ENCODE measurements at regions not wholly inside any gene's neighbourhood (a gene's known extent, or its start where the extent isn't known, plus 50 kb on each side); places are given as distances from the start of the nearest gene placed in this dataset.
"Not testable (repeated sequence)": the region's sequence is repeated elsewhere in the genome, so short reads cannot be mapped to it uniquely, and the experiment has no call there.

GRCh38 chr13:63712159-63712558 lies 2296.5 kb upstream of the PCDH20 start:
- TF ChIP-seq, protein P1, sequence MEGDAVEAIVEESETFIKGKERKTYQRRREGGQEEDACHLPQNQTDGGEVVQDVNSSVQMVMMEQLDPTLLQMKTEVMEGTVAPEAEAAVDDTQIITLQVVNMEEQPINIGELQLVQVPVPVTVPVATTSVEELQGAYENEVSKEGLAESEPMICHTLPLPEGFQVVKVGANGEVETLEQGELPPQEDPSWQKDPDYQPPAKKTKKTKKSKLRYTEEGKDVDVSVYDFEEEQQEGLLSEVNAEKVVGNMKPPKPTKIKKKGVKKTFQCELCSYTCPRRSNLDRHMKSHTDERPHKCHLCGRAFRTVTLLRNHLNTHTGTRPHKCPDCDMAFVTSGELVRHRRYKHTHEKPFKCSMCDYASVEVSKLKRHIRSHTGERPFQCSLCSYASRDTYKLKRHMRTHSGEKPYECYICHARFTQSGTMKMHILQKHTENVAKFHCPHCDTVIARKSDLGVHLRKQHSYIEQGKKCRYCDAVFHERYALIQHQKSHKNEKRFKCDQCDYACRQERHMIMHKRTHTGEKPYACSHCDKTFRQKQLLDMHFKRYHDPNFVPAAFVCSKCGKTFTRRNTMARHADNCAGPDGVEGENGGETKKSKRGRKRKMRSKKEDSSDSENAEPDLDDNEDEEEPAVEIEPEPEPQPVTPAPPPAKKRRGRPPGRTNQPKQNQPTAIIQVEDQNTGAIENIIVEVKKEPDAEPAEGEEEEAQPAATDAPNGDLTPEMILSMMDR (IDR thresholded peaks at IDR 0.05; ENCODE audit: poor library complexity): not testable (repeated sequence)
- not testable (repeated sequence) for TF ChIP-seq EZH2 (IDR thresholded peaks at IDR 0.05; ENCODE audit: borderline replicate concordance)

All from hepatocyte (in vitro differentiated cells).